Progenitor cell of endocrine pancreas (in vitro differentiated cells): ENCODE measurements at regions not wholly inside any gene's neighbourhood (a gene's known extent, or its start where the extent isn't known, plus 50 kb on each side); places are given as distances from the start of the nearest gene placed in this dataset.

ENCODE experiments used
- DNase-seq: peaks from one replicate; pipeline ENCODE4 v3.0.0; 2021; ENCODE audit warnings: low spot score; ENCODE audit not compliant: unreplicated experiment
- H3K27ac Mint-ChIP-seq: 2 replicates; pipeline ENCODE4 v1.8.0; 2021; ENCODE audit warnings: mild to moderate bottlenecking, moderate library complexity, mixed read lengths
- H3K27me3 Mint-ChIP-seq: 2 replicates; pipeline ENCODE4 v1.8.0; 2021; ENCODE audit warnings: mixed read lengths
- H3K36me3 Mint-ChIP-seq: 2 replicates; pipeline ENCODE4 v1.8.0; 2022; ENCODE audit warnings: mixed read lengths; ENCODE audit not compliant: insufficient read depth
- H3K4me1 Mint-ChIP-seq: 2 replicates; pipeline ENCODE4 v1.8.0; 2021; ENCODE audit warnings: low read depth, mixed read lengths
- H3K4me3 Mint-ChIP-seq: 2 replicates; pipeline ENCODE4 v1.8.0; 2021; ENCODE audit warnings: low read depth, mild to moderate bottlenecking, moderate library complexity, mixed read lengths
- H3K9me3 Mint-ChIP-seq: 2 replicates; pipeline ENCODE4 v1.8.0; 2021; ENCODE audit warnings: low read depth, mixed read lengths
- CTCF ChIP-seq: fragments of 200-600 bp; sonication (generic); IDR thresholded peaks from one replicate; pipeline ENCODE4 v1.5.0; 2021; ENCODE audit warnings: antibody characterized with exemption, mild to moderate bottlenecking; ENCODE audit not compliant: unreplicated experiment

GRCh38 chr13:85710545-85710944 lies 88.7 kb downstream of the SLITRK6 start:
- no peak for DNase-seq
- H3K27ac Mint-ChIP-seq: no peak overlapping the region
- no peaks in the 10 kb centered on the region for H3K27me3 Mint-ChIP-seq
- H3K4me1 Mint-ChIP-seq: peaks cover 4% of the 10 kb centered on the region
- no peaks in the 10 kb centered on the region for H3K9me3 Mint-ChIP-seq
- no peaks in the 10 kb centered on the region for H3K36me3 Mint-ChIP-seq
- TF ChIP-seq CTCF: no peak
- no peak overlapping the region for H3K4me3 Mint-ChIP-seq

GRCh38 chr13:85709721-85710120 lies 89.5 kb downstream of the SLITRK6 start:
- H3K27me3 Mint-ChIP-seq: no peaks in the 10 kb centered on the region
- TF ChIP-seq CTCF: no peak
- no peak for DNase-seq
- H3K27ac Mint-ChIP-seq: no peak overlapping the region
- H3K36me3 Mint-ChIP-seq: no peaks in the 10 kb centered on the region
- H3K9me3 Mint-ChIP-seq: no peaks in the 10 kb centered on the region
- peaks cover 10% of the 10 kb centered on the region for H3K4me1 Mint-ChIP-seq
- no peak overlapping the region for H3K4me3 Mint-ChIP-seq

GRCh38 chr13:85709072-85709471 lies 90.1 kb downstream of the SLITRK6 start:
- H3K27me3 Mint-ChIP-seq: no peaks in the 10 kb centered on the region
- H3K4me3 Mint-ChIP-seq: no peak overlapping the region
- no peak for TF ChIP-seq CTCF
- peaks cover 11% of the 10 kb centered on the region for H3K4me1 Mint-ChIP-seq
- no peaks in the 10 kb centered on the region for H3K36me3 Mint-ChIP-seq
- no peak for DNase-seq
- no peaks in the 10 kb centered on the region for H3K9me3 Mint-ChIP-seq
- H3K27ac Mint-ChIP-seq: no peak overlapping the region

- Mint-ChIP-seq H3K27me3 (no peaks in the 10 kb centered on the region), H3K9me3 (peaks cover 16% of the 10 kb centered on the region), H3K27ac (no peak overlapping the region), H3K4me3 (no peak overlapping the region), H3K4me1 (peaks cover 11% of the 10 kb centered on the region), H3K36me3 (peaks cover 2% of the 10 kb centered on the region)
- no peak for TF ChIP-seq CTCF
- no peak for DNase-seq
These were observed 98.3 kb downstream of the SLITRK6 start for GRCh38 chr13:85700906-85701305.

- H3K27ac Mint-ChIP-seq: no peak overlapping the region
- H3K4me3 Mint-ChIP-seq: no peak overlapping the region
- H3K9me3 Mint-ChIP-seq: peaks cover 16% of the 10 kb centered on the region
- no peak for TF ChIP-seq CTCF
- DNase-seq: no peak
- H3K36me3 Mint-ChIP-seq: peaks cover 2% of the 10 kb centered on the region
- no peaks in the 10 kb centered on the region for H3K4me1 Mint-ChIP-seq
- no peaks in the 10 kb centered on the region for H3K27me3 Mint-ChIP-seq
These were observed 101.0 kb downstream of the SLITRK6 start for GRCh38 chr13:85698256-85698655.

- H3K27me3 Mint-ChIP-seq: no peaks in the 10 kb centered on the region
These were observed 104.2 kb downstream of the SLITRK6 start for GRCh38 chr13:85694992-85695391.

More at GRCh38 chr13:85694992-85695391, 104.2 kb downstream of the SLITRK6 start:
- H3K36me3 Mint-ChIP-seq: peaks cover 1% of the 10 kb centered on the region
- no peak overlapping the region for H3K27ac Mint-ChIP-seq
- no peaks in the 10 kb centered on the region for H3K4me1 Mint-ChIP-seq
- TF ChIP-seq CTCF: no peak
- no peak for DNase-seq
- no peak overlapping the region for H3K4me3 Mint-ChIP-seq
- peaks cover 10% of the 10 kb centered on the region for H3K9me3 Mint-ChIP-seq
